Activated CD4-positive, alpha-beta T cell treated with anti-CD3 and anti-CD28 coated beads for 48 hours (primary cell): ENCODE measurements at regions not wholly inside any gene's neighbourhood (a gene's known extent, or its start where the extent isn't known, plus 50 kb on each side); places are given as distances from the start of the nearest gene placed in this dataset.
"Not testable (repeated sequence)": the region's sequence is repeated elsewhere in the genome, so short reads cannot be mapped to it uniquely, and the experiment has no call there.

ENCODE experiments used
- DNase-seq: peaks from one replicate; pipeline ENCODE4 v3.0.0-alpha.2; 2020

DNA sequence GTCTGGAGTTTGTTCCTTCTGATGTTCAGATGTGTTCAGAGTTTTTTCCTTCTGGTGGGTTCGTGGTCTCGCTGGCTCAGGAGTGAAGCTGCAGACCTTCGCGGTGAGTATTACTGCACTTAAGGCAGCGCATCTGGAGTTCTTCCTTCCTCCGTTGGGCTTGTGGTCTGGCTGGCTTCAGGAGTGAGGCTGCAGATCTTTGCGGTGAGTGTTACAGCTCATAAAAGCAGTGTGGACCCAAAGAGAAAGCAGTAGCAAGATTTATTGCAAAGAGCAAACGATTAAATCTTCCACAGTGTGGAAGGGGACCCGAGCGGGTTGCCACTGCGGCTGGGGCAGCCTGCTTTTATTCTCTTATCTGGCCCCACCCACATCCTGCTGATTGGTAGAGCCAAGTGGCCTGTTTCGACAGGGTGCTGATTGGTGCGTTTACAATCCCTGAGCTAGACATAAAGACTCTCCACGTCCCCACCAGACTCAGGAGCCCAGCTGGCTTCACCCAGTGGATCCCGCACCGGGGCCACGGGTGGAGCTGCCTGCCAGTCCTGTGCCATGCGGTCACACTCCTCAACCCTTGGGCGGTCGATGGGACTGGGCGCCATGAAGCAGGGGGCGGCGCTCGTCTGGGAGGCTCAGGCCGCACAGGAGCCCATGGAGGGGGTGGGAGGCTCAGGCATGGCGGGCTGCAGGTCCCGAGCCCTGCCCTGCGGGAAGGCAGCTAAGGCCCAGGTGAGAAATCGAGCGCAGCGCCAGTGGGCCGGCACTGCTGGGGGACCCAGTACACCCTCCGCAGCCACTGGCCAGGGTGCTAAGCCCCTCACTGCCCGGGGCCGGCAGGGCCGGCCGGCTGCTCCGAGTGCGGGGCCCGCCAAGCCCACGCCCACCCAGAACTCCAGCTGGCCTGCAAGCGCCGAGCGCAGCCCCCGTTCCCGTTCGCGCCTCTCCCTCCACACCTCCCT, 315.3 kb upstream of the SGK1 start:
- peak; percentile 50 for DNase-seq

DNA sequence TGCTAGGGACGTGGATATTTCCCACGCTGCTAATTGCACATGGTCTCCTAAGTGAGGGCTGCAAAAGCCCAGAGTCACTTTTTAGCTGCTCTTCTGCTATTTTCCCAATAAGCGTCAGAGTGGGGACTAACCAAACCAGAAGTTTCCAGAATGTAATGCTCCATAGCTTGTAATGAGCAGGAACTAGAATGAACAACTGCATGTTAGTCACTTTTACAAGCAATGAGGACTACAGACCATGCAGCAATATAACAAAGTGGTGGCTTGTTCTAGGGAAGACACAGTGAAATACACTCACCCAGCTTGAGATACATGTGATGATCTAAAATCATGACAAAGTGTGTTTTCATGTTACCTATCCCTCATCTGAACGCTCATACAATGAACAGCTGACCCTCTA, 314.1 kb upstream of the SGK1 start:
- no peak for DNase-seq

DNA sequence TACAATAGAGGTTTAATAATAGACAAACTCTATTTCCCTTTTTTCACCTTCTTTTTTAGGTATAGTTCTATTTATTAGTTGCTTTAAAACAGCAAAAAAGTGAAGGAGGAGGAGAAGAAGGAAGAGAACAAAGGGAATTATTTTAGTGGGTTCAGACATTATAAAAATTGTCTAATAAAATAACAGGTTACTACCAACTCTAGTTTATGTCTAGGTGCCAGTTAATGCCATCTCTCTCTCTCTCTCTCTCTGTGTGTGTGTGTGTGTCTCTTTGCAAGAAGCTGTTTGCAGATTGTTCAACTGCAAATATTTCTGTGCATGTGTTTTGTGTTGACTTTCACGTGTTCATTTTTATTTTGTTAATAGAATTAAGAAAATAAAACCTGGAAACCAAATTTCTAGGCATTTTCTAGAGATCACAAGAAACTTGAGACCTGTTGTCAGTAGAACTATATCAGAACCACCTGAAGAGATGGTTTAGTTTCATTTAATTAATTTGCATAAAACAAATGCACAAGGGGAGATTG, 313.5 kb upstream of the SGK1 start:
- no peak for DNase-seq

DNA sequence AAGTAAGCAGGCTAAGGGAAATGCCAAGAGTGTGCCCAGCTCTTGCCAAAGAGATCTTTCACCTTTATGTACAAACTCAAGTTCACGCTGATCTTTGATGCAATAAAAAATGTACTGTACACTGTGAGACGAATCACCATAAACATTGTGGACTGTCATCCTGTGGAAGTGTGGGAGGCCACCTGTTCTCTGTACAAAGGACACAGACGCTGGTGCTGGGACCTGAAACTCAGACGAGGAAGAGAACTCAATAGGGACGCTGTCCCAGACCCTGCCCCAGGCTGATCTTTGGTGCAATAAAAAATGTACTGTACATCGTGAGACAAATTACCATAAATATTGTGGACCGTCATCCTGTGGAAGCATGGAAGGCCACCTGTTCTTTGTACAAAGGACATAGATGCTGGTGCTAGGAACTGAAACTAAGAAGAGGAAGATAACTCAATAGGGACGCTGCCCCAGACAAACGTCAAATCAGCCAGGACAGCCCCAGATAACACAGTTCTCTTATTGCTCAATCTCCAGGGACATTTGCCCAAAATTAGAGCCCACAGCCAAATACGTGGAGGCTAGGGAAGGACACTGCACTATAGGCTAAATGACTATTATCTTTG, 312.7 kb upstream of the SGK1 start:
- no peak for DNase-seq

DNA sequence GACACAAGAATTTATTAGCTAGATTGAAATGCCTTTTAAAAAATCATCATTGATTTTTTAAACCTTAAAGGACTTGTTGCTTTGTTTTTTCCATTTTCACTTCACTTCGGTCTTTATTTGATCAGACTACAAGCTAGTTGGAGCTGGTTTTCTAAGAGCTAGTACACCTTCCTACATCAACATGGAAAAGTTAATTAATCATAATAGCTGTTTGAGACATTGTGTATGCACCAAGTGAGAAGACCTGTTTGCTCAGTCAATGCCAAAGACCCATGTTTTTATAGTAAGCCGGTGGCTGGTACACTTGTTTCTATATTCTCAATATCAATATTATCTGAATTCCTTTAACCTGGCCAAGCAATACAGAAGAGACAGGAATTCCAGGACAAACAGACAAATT, 310.2 kb upstream of the SGK1 start:
- no peak for DNase-seq

DNA sequence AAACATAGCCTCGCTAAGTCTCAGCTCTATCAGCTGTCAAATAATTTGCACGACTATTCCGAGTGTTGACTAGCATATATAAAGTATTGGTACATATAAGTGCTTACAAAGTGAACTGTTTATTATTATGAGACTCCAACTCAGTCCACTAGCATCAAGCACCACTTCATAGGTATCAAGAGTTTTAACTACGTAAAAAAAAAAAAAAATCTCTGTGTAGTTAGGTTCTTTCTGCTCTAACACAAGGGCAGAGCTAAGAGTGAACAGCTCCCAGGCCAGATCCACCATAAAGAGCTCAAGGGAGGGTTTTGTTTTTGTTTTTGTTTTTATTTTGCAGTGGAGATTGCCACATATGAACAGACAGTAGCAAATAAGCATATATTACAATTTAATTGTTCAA, 309.8 kb upstream of the SGK1 start:
- DNase-seq: no peak

DNA sequence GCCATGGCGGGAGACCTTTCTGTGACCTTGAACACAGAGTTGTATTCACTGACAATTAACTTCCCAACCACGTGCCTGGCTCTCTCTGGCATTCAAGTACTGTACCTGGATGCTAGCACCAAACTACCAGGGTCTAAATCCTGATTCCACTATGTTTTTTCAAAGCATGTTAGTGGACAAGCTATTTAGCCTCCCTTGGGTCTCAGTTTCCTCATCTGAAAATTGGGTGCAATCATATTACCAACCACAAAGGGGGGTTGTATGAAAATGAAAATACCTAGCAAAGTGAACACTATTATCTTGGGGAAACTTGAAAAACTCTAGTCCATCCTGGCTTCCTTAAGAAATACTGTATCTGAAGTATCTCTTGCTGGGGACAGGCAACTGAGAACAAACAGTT, 308.7 kb upstream of the SGK1 start:
- no peak for DNase-seq

DNA sequence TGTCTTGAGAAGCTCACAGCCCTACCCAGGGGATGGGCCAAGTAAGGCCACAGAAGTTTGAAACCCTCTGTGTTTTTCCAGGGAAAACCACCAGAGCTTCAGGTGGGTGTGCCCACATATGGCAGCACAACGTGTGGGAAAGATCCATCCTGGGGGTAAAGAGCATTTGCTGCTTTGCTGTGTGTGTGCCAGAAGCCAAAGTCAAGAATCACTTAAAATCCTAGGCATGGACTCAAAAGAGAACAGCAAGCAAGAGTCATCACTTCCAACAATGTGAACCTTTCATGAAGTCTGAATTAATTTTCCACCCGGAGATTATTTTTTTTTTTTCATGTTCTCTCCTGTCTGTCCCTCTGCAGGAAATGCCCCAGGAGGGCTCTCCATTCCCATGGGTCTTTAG, 308.2 kb upstream of the SGK1 start:
- DNase-seq: no peak

DNA sequence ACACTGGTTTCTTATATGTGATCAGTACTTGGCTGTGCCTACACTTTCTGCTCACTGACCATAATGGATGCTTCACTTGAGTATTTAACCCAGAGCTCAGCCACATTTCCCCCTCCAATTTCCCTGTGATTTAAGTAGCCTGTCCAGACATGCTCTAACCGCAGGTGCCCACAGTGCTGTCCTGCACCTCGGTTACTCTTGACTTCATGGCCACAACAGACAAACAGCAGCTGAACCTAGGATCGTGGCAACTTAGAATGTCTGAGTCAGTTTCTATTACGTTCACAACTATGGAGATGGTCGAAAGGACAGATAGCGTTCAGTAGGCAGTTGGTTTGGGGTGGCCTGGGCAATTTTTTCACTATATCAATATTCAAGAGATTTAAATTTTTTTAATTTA, 306.9 kb upstream of the SGK1 start:
- no peak for DNase-seq

DNA sequence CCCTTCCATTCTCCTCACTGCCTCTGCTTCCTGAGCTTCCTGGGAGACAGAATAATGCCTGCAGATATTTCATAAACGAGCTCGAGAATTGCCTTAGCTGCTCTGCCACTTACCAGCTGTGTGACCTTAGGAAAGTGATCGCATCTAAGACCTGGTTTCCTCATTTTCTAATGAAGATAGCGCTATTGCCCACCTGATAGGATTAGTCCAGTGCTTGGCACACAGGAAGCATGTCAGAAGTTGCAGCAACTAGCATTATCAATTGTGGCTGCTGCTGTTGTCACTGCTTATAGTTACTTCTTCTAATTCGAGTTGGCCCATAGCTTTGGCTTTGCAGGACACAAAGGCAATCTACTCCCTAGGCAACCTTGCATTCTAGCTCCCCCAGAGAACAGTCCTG, 305.5 kb upstream of the SGK1 start:
- DNase-seq: no peak

DNA sequence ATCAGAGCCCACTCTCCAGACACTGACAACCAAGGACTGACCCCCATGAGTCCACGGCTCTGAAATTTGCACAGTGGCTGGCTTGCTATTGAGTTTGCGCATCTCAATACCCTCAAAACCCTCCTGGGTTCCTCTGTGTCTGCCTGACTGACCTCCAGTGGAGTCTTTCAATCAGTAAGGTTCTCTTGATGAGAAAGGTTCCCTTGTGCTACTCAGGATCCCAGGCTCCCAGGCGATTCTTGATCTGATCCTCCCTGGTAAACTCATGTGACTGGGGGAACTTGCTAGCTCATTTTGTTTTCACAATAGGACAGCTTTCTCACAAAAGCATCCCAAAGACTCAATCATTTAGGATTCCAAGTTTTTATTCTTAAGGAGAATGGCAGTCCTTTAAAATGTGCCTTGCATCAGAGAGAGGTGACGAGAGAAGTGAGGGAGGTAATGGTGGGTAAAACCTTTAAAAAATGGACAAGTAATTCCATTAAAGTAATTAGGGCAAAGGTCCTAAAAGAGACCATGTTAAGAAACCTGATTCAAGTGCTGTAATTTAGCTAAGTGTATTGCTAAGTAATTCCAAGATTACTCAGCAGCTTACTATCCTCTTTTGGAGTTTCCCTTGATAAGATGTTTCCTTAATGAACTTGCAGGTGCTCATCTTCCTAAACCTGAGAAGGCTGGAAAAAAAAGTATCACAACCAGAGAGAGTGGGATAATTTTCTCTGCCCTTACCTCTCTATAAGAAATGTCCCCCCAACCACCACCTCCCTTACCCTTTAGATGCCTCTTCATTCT, 304.7 kb upstream of the SGK1 start:
- no peak for DNase-seq

DNA sequence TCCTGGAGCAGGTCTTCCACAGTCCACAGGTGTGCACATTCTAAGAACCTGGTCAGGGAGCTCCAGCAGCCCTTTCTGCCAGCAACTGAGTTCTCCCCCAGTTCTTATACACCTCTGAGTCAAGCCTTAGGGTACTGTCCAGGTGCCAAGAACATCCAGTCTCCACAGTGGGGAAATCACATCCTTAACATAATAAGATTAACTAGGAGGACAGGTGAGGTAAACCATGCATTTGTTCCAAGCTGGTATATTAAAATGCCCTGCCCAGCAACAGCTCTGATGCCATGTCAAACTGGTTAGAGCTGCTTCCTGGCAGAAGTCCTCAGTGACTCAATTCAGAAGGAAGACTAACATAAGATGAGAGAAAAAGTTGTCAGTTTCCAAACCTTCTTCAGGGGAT, 303.9 kb upstream of the SGK1 start:
- no peak for DNase-seq

DNA sequence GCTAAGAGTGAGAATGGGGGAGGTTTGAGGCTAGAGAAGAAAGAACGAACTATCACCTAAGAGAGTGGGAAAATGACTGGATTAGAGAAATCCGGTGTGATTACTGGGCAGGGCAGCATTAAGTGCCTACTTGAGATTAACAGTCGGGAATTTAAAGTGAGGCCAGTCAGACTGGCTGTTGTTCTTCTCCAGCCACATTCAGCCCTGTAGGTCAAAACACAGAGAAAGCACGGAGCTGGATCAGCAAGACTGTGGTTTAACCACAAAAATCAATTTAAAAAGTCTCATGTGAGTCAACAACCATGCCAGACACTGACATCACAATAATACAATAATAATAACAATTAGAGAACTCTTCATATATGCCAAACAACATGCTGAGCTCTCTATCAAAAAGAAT, 301.9 kb upstream of the SGK1 start:
- DNase-seq: no peak

DNA sequence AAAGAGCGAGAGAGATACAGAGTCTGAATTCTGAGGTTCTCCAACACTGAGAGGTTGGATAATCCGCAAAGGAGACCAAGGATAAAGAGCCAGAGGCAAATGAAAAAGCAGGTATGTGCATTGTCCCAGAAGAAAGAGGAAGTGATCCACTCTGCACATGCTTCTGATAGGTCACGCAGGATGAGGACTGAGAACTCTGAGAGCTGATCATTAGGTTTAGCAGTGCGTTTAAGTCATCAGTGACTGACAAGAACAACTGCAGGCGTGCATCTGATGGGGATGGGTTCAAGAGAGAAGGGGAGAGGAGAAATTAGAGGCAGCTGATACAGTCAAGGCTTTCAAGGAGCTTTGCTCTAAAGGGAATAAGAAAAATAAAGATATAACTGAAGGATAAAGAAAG, 301.2 kb upstream of the SGK1 start:
- DNase-seq: no peak

DNA sequence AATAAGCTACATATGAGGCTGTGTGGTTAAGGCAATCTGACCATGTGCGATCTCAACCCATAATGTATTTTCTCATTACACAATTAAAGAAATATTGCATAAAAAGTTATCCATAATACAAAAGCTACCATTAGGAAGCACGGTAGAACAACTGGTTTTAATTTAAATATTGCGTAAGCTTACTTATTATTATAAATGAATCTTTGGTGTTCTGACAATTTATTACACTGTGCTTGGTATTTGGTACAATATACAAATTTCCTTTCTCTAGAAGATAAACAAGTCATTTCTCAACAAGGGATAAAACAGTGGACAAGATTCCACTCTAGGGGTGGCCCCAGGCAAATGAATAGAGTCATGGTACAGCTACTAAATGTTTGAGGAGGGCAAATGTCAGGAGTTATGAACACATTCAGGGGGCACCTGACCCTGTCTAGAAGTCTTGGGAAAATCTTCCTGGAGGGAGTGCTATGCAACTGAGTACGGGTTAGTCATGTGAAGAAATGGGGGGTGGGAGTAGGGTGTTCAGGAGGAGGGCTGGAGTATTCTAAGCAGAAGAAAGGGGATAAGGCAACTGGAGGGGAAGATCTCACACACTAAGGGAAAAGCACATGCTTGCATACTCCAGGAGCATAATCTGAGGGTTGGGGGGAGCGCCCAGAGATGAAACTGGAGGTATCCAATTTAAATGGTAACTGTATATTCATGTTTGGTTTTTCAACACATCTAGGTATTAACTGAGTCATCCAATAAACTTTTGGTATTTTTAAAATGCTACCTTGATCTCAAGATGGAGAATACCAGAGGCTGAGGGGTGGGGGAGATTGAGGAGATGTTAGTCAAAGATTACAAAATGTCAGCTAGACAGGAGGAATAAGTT, 296.9 kb upstream of the SGK1 start:
- DNase-seq: no peak

DNA sequence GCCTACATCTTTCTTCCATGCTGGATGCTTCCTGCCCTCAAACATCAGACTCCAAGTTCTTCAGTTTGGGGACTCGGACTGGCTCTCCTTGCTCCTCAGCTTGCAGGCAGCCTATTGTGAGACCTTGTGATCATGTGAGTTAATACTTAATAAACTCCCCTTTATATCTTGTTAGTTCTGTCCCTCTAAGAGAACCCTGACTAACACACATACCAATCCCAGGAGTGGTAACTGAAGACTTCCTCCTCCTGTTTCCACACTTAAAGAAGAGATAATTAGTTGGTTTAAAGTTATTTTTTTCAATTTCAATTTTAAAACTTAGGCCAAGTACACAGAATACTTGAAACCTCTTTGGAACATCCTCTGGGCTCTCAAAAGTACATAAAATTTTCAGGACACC, 294.2 kb upstream of the SGK1 start:
- not testable (repeated sequence) for DNase-seq

DNA sequence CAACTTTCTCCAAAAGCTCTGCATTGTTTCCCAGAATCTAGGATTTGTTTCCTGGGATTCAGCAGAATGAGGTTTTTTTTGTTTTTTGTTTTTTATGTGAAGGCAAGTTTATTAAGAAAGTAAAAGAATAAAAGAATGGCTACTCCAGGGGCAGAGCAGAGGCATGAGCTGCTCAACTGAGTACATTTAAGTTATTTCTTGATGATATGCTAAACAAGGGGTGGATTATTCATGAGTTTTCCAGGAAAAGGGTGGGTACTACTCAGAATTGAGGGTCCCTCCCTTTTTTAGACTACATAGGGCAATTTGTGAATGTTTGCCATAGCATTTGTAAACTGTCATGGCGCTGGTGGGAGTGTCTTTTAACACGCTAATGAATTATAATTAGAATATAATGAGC, 292.5 kb upstream of the SGK1 start:
- no peak for DNase-seq

DNA sequence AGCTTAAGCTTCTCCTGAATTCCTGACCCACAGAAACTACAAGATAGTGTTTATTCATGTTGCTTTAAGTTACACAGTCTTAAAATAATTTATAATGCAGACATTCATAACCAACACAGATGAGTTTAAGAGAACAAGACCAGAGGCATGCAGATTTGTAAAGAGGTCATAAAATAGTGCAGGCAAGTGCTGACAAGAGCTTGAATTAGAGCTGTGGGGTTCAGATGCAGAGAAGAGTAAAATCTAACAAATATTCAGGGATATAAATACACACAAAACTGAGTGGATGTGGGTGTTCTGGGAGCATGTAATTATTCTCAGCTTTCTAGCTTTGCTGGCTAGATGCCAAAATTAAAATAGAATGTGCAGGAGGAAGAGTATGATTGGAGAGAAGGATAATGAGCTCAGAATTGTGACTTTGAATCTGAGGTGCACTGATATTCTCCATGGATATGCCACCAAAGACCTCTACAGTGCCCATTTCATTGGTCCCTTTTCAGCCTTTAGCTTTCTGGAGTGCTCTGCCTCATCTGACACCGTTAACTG, 291.9 kb upstream of the SGK1 start:
- no peak for DNase-seq

DNA sequence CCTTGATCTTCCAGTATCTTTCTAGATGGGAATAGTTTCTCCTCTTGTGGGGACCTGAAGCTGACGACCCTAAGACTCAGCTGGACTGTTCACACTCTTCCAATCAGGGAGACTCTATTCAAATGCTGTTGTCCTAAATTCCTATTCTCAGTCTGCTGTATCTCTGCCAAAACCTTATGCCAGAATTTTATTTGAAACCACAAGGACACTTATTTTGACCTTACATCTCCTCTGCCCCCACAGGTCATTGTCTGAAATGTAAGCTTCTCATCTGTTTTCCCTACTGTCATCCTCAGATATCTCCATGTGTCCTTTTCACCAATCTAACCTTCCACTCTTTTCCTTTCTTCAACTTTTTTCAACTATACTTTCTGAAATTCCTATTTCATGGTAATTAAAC, 289.5 kb upstream of the SGK1 start:
- DNase-seq: no peak

DNA sequence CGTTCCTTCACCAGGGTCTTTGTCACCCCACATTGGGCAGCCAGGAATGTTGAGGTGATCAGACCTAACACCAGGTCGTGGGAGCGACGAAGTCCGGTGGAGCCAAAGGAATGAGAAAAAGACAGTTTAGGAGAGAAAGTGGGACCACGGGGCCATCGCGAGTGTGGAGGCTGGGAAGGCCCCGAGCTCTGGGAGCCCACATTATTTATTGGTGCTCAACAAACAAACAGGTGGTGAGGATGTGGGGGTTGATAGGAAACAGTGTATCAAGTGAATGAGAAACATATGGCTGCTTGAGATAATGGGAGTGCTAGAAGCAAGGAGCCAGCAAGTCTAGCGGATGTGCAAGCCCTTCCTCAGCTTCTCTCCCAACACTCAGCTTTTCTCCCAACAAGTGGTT, 287.1 kb upstream of the SGK1 start:
- no peak for DNase-seq

DNA sequence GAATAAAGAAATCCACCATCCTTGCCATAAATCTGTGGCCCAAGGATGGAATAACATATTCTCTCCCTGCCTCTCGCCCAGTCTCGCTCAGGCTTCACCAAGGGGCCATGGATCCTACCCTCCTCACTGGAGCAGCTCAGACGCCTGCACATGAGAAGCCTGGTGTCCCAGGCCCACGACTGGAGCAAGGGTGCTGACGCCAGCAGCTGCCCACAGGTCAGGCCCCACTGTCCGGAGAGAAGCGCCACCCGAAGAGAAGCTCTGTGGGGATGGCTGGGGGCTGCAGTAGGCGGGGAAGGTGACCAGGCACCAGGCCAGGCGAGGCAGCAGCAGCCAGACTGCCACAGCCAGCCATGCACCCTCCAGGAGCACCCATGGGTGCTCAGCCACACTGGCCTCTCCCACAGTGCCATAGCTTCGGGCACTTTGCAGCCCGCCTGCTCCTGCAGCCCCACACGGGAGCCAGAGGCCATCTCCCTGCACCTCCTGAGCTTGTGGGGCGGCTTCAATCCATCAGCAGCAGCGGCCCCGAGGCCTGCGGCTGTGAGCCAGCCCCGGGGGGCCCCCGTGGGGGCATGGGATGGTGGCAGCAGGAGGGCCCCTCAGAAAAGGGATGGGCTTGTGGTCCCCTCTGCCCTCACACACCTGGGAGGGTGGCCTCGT, 286.2 kb upstream of the SGK1 start:
- DNase-seq: no peak

DNA sequence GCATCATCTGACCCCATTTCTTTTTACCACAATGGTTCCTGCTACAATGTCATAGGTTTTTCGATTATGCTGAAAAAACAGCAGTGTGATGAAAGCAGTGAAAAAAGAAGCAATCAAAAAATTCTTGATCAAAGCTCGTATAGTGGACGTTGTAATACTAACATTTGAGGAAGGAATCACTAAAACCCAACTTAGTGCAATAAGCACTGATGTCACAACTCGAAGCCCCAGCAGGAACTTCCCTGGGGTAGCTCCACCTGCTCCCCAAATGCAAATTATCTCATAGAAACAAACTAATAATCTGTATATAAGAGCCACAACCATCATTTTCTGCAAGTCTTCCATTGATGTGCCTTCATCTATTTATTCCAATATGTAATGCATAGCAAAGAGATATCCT, 285.6 kb upstream of the SGK1 start:
- no peak for DNase-seq
